Endodermal cell (in vitro differentiated cells): ENCODE measurements at regions not wholly inside any gene's neighbourhood (a gene's known extent, or its start where the extent isn't known, plus 50 kb on each side); places are given as distances from the start of the nearest gene placed in this dataset.

ENCODE experiments used
- DNase-seq: peaks from one replicate; pipeline ENCODE4 v3.0.0-alpha.2; 2017
- H3K27ac ChIP-seq: 2 replicates; pipeline ENCODE4 v1.5.1; 2013; ENCODE audit warnings: mild to moderate bottlenecking, low read depth, low read length, moderate library complexity
- H3K27me3 ChIP-seq: 2 replicates; pipeline ENCODE4 v1.6.1; 2013; ENCODE audit warnings: mild to moderate bottlenecking, low read length, moderate library complexity; ENCODE audit not compliant: insufficient read depth, control insufficient read depth, poor library complexity, severe bottlenecking
- H3K36me3 ChIP-seq: 2 replicates; pipeline ENCODE4 v1.7.0; 2013; ENCODE audit warnings: mild to moderate bottlenecking, low read length, moderate library complexity; ENCODE audit not compliant: control insufficient read depth, insufficient read depth
- H3K4me1 ChIP-seq: one replicate; pipeline ENCODE4 v1.7.0; 2013; ENCODE audit warnings: low read length; ENCODE audit not compliant: control insufficient read depth, insufficient read depth
- H3K4me3 ChIP-seq: 2 replicates; pipeline ENCODE4 v1.5.1; 2013; ENCODE audit warnings: mild to moderate bottlenecking, low read length, moderate library complexity
- H3K9ac ChIP-seq: 2 replicates; pipeline ENCODE4 v1.6.1; 2013; ENCODE audit warnings: mild to moderate bottlenecking, low read length, moderate library complexity; ENCODE audit not compliant: poor library complexity, severe bottlenecking; ENCODE audit errors: extremely low read depth
- H3K9me3 ChIP-seq: 2 replicates; pipeline ENCODE4 v1.6.1; 2013; ENCODE audit warnings: mild to moderate bottlenecking, low read length, moderate library complexity; ENCODE audit not compliant: control insufficient read depth
- H3K27ac Mint-ChIP-seq: 2 replicates; pipeline ENCODE4 v1.8.0; 2020; ENCODE audit warnings: mixed read lengths
- H3K27me3 Mint-ChIP-seq: 2 replicates; pipeline ENCODE4 v1.8.0; 2021; ENCODE audit warnings: mild to moderate bottlenecking, mixed read lengths; ENCODE audit not compliant: insufficient read depth
- H3K36me3 Mint-ChIP-seq: 2 replicates; pipeline ENCODE4 v1.8.0; 2020; ENCODE audit warnings: low read depth, mixed read lengths
- H3K4me1 Mint-ChIP-seq: 2 replicates; pipeline ENCODE4 v1.8.0; 2020; ENCODE audit warnings: mixed read lengths
- H3K4me3 Mint-ChIP-seq: 2 replicates; pipeline ENCODE4 v1.8.0; 2020; ENCODE audit warnings: mild to moderate bottlenecking, moderate library complexity, mixed read lengths
- H3K9me3 Mint-ChIP-seq: 2 replicates; pipeline ENCODE4 v1.8.0; 2020; ENCODE audit warnings: mild to moderate bottlenecking, mixed read lengths
- CTCF ChIP-seq: fragments of 200-600 bp; sonication (generic); conservative IDR thresholded peaks from 2 replicates; pipeline ENCODE4 v1.5.0; 2021; ENCODE audit warnings: antibody characterized with exemption, mild to moderate bottlenecking
- WGBS, 2 experiments: methylation state at CpG; one replicate each; pipeline versions ENCODE4 v1.1.5 to v1.1.7; 2013; ENCODE audit warnings: missing lambda C conversion rate in 2 of 2, mixed read lengths in 1 of 2; ENCODE audit not compliant: insufficient coverage in 1 of 2, insufficient read length in 1 of 2; 5-methylcytosine and 5-hydroxymethylcytosine counted together

DNA sequence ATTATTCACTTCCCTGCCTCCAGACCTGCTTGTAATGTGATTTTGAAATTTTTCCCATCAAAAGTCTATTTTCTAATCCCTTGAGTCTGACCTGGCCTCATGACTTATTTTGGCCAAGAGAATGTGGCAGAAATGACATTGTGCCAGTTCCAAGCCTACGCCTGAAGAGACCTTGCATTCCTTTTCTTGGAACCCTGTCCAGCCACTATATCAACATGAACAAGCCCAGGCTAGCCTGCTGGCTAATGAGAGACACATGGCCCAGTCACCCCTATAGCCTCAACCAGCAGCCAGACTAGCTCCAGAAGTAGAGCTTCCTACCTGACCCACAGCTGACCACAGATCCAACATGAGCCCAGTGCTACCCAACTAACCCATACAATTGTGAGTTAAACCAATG is 121.1 kb upstream of the ACP3 start:
- no peak for DNase-seq
- no peaks in the 10 kb centered on the region for H3K36me3 ChIP-seq
- H3K4me3 Mint-ChIP-seq: no peak overlapping the region
- no peak overlapping the region for H3K4me3 ChIP-seq
- no peaks in the 10 kb centered on the region for H3K36me3 Mint-ChIP-seq
- no peak overlapping the region for H3K9ac ChIP-seq
- no peaks in the 10 kb centered on the region for H3K9me3 Mint-ChIP-seq
- TF ChIP-seq CTCF: no peak
- no peak overlapping the region for H3K27ac Mint-ChIP-seq
- H3K9me3 ChIP-seq: no peaks in the 10 kb centered on the region
- 90 to 100% methylated on average over 1 of the region's 1 CpG for WGBS, 2 experiments
- H3K27me3 ChIP-seq: no peaks in the 10 kb centered on the region
- no peak overlapping the region for H3K27ac ChIP-seq
- H3K27me3 Mint-ChIP-seq: peaks cover 12% of the 10 kb centered on the region
- no peaks in the 10 kb centered on the region for H3K4me1 Mint-ChIP-seq
- H3K4me1 ChIP-seq: no peaks in the 10 kb centered on the region

DNA sequence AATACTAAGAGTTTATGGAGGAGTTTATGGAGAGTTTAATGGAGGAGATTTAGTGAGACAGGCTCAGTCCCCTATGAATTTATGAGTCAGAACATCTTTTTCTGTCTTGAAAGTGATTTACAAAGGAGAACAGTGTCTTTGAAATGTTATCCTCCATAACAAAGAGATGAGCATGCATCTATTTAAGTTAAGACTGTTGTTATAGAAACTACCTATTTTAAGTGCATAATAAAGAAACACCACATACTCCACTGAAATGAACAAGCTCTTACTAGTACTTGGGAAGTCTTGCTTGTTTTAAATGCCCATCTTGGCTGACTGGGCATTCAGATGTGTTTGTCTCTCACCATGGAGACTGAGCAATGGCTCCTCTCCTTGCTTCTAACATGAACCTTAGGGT is 118.7 kb upstream of the ACP3 start:
- DNase-seq: no peak
- peaks cover 14% of the 10 kb centered on the region for H3K27me3 Mint-ChIP-seq
- TF ChIP-seq CTCF: no peak
- H3K9me3 Mint-ChIP-seq: no peaks in the 10 kb centered on the region
- H3K4me1 Mint-ChIP-seq: no peaks in the 10 kb centered on the region
- Histone ChIP-seq H3K4me3 (no peak overlapping the region), H3K36me3 (no peaks in the 10 kb centered on the region), H3K27me3 (no peaks in the 10 kb centered on the region), H3K9ac (no peak overlapping the region), H3K4me1 (no peaks in the 10 kb centered on the region), H3K9me3 (no peaks in the 10 kb centered on the region), H3K27ac (no peak overlapping the region)
- no peaks in the 10 kb centered on the region for H3K36me3 Mint-ChIP-seq
- H3K4me3 Mint-ChIP-seq: no peak overlapping the region
- H3K27ac Mint-ChIP-seq: no peak overlapping the region

DNA sequence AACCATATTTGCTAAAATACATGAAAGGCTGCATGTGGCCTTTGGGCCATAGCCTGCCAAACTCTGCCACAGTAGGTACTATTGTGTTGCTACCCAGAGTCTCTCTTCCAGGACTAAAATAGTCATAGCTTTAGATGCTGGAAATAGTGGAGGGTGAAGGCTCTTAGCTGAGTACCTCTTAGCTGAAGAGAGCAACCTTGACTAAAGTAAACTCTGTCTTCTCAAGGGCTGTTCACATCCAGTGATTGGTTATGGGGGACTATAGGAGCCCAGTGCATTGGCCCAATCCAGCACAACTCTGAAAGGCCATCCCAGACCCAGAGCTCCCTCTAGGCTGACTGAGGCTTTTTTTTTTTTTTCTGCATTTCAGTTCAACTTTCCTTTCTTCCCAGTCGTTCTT is 117.8 kb upstream of the ACP3 start:
- 50 to 64% methylated on average over 1 of the region's 1 CpG for WGBS, 2 experiments
- Histone ChIP-seq H3K36me3 (no peaks in the 10 kb centered on the region), H3K4me1 (no peaks in the 10 kb centered on the region), H3K27me3 (no peaks in the 10 kb centered on the region), H3K4me3 (no peak overlapping the region), H3K27ac (no peak overlapping the region), H3K9me3 (no peaks in the 10 kb centered on the region), H3K9ac (no peak overlapping the region)
- no peak for TF ChIP-seq CTCF
- Mint-ChIP-seq H3K4me1 (no peaks in the 10 kb centered on the region), H3K4me3 (no peak overlapping the region), H3K9me3 (no peaks in the 10 kb centered on the region), H3K27ac (no peak overlapping the region), H3K27me3 (peaks cover 15% of the 10 kb centered on the region), H3K36me3 (no peaks in the 10 kb centered on the region)
- no peak for DNase-seq
